NCI-H2081 (cell line): ENCODE measurements at regions not wholly inside any gene's neighbourhood (a gene's known extent, or its start where the extent isn't known, plus 50 kb on each side); places are given as distances from the start of the nearest gene placed in this dataset.
"Not testable (repeated sequence)": the region's sequence is repeated elsewhere in the genome, so short reads cannot be mapped to it uniquely, and the experiment has no call there.

Source experiments
- DNase-seq, 2 experiments: peaks; one replicate each; lab custom pipeline; 2025; lab: John Stamatoyannopoulos, UW

DNA sequence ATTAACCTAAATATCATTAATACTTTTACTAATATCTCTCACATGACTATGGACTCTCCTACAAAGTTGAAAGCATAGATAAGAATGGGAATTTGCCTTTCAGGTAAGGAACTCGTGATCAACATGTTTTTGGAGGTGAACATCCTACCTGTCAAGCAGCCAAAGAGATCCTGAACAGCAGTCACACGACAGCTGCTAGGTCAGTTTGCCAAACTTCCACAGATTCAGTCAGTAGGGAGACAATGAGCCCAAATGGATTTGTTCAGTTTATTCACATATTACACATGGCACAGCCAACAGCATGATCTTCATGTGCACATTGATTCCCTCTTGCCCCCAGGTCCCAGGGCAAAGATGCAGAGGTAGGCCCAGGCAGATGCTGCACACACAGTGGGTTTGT lies 86.1 kb upstream of the LOC128125822 start:
- no peak for DNase-seq

DNA sequence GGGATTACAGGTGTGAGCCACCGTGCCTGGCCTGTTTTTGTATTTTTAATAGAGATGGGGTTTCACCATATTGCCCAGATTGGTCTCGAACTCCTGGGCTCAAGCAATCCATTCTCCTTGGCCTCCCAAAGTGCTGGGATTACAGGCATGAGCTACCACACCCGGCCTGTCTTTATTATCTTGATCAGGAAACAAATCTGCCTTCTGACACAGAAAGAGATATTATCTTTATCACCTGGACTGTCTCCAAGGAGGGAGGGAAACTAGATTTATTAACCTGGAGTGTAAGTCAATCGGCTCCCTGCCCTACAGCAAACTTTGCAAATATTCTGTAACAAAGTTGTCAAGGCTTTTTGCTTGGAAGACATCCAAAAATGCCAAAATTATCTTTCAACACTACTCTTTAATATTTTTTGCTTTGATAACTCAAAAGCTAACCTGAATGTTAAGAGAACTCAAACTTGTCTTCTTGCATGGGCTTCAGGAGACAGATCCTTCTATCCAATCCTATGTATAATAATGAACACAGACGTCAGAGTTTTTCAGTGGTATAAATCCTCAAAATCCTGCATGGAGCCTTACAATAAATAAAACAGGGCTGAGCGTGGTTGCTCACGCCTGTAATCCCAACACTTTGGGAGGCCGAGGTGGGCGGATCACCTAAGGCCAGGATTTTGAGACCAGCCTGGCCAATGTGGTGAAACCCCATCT lies 85.0 kb upstream of the LOC128125822 start:
- no peak for DNase-seq

GRCh38 chr6:63491119-63491518 lies 81.2 kb upstream of the LOC128125822 start:
- no peak for DNase-seq

- DNase-seq: no peak
Measured at GRCh38 chr6:63492476-63492875, 79.8 kb upstream of the LOC128125822 start.

DNA sequence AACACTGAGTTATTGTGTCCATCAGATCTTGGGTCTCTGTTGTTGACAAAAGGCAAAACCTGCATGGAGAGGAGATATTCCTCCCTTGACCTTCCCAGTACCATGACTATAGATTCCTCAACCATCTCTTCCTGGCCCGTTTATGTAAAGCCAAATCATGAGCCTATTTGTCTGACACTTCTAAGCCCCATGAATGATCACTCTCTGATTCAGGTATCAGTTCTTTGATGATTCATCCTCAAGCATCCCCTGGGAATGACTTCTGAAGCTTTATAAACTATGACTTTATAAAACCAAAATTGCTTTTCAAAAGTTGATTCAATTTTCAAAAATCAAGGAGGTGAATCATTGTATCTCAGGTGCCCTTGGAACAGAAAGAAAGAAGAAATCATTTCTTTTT lies 78.7 kb upstream of the LOC128125822 start:
- DNase-seq: no peak

DNA sequence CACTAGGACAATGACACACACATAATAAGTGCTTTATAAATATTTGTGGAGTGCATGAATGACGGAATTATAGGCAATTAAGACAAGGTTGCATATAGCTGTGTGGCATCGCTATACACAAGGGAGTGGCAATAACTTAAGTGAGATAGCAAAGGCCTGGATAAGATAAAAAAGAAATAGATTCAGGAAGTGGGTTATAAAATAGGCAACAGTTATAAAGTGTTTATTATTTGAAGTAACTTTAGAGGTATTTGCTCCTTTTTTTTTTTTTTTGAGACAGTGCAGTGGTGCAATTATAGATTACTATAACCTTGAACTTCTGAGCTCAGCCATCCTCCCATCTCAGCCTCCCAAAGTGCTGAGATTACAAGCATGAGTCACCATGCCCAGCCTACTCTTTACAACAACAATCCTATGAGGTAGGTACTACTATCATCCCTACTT lies 75.9 kb upstream of the LOC128125822 start:
- DNase-seq: no peak

DNA sequence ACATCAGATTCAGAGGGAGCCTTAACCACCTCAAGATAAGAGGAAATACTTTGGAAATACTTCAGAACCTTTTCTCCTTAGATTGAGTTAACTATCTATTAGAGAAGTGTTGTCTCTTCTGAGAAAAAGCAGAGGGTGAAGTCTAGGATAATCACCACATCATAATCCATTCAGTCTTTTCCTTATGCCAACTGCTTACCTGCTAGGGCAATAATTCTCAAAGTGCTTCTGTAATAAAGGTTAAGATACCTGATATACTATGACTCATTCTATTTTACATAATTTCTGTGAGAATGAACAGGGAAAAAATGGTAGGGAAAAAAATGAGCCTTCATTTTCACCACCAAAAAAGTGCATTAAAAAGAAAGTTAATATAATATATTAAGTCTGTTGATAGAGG lies 70.1 kb upstream of the LOC128125822 start:
- no peak for DNase-seq

GRCh38 chr6:63503199-63503598 lies 69.1 kb upstream of the LOC128125822 start:
- DNase-seq: no peak

DNA sequence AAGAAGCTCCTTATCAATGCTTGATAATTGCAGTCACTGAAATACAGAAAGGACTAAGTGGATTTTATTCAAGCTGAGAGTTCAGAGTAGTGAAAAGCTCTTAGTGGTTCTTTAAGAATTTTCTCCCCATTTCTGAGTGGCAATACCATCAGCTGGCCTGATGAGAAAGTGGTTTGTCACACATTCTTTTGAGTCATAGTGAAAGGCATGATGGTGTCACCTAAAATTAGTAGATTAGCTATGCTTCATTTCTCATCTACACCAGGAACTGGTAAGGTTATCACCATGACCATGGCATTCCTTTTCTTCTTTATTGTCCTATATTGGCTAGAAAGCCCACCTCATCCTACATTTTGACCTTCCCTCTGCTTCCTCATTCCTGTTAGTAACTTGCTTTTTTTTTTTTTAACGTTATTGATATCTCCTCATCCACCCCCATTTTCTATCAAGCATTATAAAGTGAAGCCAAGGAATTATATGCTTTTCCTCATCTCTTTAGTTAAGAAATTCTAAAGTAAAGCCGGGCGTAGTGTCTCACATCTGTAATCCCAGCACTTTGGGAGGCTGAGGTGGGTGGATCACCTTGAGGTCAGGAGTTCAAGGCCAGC lies 67.4 kb upstream of the LOC128125822 start:
- DNase-seq: no peak

DNA sequence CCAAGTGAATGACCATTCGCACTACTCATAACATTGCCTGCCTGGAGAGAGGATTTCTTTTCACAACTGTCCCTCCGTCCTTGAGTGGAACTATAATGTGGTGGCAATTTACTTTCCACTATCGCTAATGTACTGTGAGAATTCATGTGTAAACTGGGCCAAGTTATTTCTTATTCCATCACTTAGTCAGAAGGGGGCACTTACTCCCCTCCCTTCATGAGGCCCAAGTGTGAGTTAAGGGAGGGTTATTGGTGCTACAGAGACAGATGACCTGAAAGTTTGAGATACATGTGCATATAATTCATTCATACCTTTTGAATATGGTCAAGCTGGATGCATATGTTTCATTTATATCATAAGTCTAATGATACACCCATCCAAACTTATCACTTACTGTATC lies 65.2 kb upstream of the LOC128125822 start:
- DNase-seq: no peak

- no peak for DNase-seq
Measured at GRCh38 chr6:63509652-63510352, 62.5 kb upstream of the LOC128125822 start.

GRCh38 chr6:63510353-63510686 lies 62.0 kb upstream of the LOC128125822 start:
- DNase-seq: no peak

- DNase-seq: no peak
Measured at GRCh38 chr6:63510849-63511248, 61.4 kb upstream of the LOC128125822 start.

- DNase-seq: no peak
Measured at GRCh38 chr6:63514488-63515173, 57.6 kb upstream of the LOC128125822 start.

DNA sequence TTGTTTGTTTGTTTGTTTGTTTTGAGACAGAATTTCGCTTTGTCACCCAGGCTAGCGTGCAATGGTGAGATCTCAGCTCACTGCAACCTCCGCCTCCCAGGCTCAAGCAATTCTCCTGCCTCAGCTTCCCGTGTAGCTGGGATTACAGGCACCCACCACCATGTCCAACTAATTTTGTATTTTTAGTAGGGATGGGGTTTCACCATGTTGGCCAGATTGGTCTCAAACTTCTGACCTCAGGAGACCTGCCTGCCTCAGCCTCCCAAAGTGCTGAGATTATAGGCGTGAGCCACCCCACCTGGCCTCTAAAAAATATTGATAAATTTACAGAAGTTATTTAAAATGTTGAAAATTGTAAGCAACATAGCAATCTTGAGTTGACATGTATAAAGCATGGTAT lies 57.1 kb upstream of the LOC128125822 start:
- not testable (repeated sequence) for DNase-seq

DNA sequence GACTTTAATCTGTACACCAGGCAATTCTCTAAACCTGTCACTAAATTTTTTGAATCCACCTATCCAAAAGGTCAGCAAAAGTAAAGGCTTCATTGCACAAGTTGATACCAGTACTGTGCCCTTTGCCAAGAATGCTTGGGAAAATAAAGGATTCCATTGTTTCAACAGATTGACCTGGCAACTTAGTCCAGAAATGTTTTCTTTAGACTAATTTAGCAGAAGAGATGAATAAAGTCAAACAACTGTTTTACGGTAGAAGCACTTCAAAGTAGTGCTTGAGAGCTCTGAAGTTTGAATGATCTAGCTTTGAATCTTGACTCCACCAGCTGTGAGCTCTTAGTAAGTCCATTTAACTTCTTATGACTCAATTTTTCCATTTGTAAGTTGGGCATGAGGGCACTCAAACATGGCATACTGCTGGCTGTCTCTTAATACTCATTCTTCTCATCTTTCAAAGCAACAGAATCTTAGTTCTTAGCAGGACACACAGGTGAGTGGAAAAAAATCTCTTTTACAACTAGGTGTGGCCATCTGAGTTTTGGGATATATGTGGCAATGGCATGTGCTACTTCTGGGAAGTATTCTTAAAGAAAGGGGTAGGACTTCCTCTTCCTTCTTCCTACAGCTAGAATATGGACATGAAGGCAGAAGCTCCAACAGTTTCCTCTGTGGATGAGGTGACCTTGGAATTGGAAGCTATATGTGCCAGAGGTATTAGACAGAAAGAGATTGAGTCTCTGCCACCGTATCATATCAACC lies 55.9 kb upstream of the LOC128125822 start:
- no peak for DNase-seq

GRCh38 chr6:63517221-63517620 lies 55.1 kb upstream of the LOC128125822 start:
- DNase-seq: no peak

- DNase-seq: no peak
Measured at GRCh38 chr6:63521475-63522210, 50.6 kb upstream of the LOC128125822 start.
